Body of pancreas (tissue), 4 donors: ENCODE measurements at regions not wholly inside any gene's neighbourhood (a gene's known extent, or its start where the extent isn't known, plus 50 kb on each side); places are given as distances from the start of the nearest gene placed in this dataset.

ENCODE experiments used
- CTCF ChIP-seq, 7 experiments: fragments of 450-650 bp in 4 of 7; fragments of 200-600 bp in 3 of 7; sonication (generic) in 3 of 7; IDR thresholded peaks; one replicate each; pipeline ENCODE4 v1.5.1; 2016 to 2019; ENCODE audit warnings: antibody characterized with exemption in 7 of 7
- POLR2A ChIP-seq, 3 donors: fragments of 450-650 bp; IDR thresholded peaks; one replicate each; pipeline ENCODE4 v1.6.1; 2016; ENCODE audit warnings: antibody characterized with exemption in 3 of 3, mild to moderate bottlenecking in 2 of 3

- TF ChIP-seq CTCF (IDR thresholded peaks at IDR 0.05) (no peak), POLR2A (IDR thresholded peaks at IDR 0.05) (no peak)
Measured at GRCh38 chr18:39494211-39494896, 1928.8 kb upstream of the CELF4 start.
